HG02798 (cell line): ENCODE measurements at regions not wholly inside any gene's neighbourhood (a gene's known extent, or its start where the extent isn't known, plus 50 kb on each side); places are given as distances from the start of the nearest gene placed in this dataset.
"Not testable (repeated sequence)": the region's sequence is repeated elsewhere in the genome, so short reads cannot be mapped to it uniquely, and the experiment has no call there.

Experiments
- ATAC-seq: cut with Tn5 transposase; IDR thresholded peaks from one replicate; pipeline ENCODE4 v1.9.1; 2021; ENCODE audit warnings: mild to moderate bottlenecking; ENCODE audit not compliant: unreplicated experiment, poor library complexity

GRCh38 chr5:163104464-163104863 is 332.9 kb upstream of the CCNG1 start:
- no peak for ATAC-seq

DNA sequence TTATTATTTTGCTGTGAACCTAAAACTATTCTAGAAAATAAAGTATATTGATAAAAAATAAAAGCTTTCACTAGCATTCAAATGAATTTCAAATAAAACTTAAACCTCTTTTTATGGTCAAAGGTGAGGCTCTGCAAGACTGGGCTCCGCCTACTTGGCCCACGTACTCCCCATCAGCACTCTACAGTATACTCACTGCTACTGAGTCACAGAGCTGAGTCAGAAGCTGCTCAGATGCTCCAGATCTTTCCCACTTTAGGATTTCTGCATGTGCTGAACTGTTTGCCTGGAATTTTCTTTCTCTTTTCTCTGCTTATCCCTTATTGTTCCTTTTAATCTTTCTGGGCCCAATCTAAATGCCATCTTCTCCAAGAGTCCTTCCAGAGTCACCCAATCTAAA is 331.9 kb upstream of the CCNG1 start:
- ATAC-seq: no peak

DNA sequence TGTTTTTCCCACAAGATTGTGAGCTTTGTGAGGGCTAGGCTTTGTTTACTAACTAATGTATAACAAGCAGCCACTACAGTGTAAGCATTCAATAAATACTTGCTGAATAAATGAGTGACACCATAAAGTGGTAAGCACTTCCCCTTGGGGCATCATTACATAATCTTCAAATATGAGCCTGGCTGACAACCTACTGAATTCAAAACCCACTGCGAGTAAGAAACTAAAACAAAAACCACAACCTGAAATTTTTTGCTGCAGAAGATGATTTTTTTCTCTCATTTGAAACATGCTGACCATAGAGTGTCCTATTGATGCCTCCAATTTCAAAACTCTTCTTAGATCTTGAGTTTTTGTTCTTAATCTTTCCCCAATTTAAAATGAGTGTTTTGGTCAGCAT is 331.3 kb upstream of the CCNG1 start:
- ATAC-seq: peak; percentile 73

- no peak for ATAC-seq
Observed at GRCh38 chr5:163108351-163108750, 329.0 kb upstream of the CCNG1 start.

- ATAC-seq: no peak
Observed at GRCh38 chr5:163115011-163115410, 322.4 kb upstream of the CCNG1 start.

- ATAC-seq: not testable (repeated sequence)
Observed at GRCh38 chr5:163116618-163117017, 320.8 kb upstream of the CCNG1 start.

DNA sequence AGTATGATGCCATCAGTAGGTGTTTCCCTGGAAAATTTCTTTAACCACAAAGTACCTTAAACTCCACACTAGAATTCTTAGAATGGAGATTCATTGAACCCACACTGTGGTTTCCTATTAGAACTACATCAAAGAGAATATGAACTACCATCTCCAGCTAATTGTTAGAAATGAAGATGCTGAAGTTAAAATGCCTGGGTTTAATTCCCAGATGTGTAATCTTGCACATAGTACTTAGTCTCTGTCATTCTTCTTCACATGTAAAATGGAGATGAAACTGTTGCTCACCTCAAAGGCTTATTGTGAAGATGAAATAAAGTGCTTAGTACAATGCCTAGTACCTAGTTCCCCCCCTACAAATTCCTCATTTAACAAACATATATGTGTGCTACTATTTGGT is 303.3 kb upstream of the CCNG1 start:
- ATAC-seq: no peak

GRCh38 chr5:163135849-163136248 is 301.5 kb upstream of the CCNG1 start:
- no peak for ATAC-seq

DNA sequence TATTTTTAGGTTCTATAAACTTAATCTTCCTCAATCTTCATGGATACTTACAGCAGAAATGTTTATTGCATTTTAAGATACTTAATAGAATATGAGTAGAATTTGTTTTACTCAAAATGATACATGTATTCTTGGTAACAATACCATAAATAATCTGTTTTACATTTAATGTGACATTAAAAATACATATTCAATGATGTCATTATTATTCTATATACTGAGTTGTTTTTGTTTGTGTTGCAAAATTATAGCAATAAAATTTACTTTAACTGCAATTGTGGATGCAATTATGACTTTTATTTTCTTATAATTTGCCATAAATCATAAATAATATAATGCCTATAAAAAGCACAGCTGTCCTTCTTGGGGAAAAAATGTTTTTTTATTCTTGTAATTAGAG is 275.9 kb upstream of the CCNG1 start:
- no peak for ATAC-seq

DNA sequence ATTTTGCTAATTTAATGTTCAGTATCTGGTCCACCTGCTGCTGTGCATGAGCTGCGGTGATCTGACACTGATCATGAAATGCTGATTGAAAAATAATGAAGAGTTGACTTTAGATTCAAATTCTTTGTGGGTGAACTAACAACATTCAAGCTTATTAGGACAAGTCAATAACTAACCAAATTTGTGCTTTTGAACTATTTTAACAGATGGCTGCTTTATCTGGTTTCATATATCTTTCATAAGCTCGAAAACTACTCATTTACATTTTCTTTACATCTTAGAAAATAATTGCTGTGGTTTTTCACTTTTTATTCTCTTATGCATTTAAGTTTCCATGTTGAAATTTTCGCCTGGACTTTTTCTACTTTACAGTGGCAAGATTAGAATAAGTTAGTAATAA is 274.8 kb upstream of the CCNG1 start:
- ATAC-seq: no peak

DNA sequence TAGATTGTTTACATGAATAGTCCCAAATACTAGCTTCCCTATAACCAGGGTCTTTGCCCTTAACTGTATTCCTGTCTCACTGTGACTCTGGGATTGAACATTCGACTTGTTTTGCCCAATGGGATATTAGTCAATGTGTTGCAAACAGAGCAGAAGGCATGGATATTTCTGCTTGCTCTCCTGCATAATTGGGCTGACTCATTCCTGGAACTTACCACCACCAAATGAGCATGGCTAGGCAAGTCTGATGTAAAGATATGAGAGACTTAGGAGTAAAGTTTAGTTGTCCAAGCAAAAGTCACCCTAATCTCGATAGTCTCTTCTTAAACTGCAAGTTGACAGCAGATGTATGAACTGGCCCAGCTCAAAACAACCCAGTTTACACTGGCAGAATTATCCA is 273.5 kb upstream of the CCNG1 start:
- ATAC-seq: no peak

- ATAC-seq: no peak
Observed at GRCh38 chr5:163165277-163165676, 272.1 kb upstream of the CCNG1 start.

DNA sequence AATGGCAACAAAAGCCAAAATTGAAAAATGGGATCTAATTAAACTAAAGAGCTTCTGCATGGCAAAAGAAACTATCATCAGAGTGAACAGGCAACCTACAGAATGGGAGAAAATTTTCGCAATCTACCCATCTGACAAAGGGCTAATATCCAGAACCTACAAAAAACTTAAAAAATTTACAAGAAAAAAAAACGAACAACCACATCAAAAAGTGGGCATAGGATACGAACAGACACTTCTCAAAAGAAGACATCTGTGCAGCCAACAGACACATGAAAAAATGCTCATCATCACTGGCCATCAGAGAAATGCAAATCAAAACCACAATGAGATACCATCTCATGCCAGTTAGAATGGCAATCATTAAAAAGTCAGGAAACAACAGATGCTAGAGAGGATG is 267.2 kb upstream of the CCNG1 start:
- ATAC-seq: not testable (repeated sequence)

DNA sequence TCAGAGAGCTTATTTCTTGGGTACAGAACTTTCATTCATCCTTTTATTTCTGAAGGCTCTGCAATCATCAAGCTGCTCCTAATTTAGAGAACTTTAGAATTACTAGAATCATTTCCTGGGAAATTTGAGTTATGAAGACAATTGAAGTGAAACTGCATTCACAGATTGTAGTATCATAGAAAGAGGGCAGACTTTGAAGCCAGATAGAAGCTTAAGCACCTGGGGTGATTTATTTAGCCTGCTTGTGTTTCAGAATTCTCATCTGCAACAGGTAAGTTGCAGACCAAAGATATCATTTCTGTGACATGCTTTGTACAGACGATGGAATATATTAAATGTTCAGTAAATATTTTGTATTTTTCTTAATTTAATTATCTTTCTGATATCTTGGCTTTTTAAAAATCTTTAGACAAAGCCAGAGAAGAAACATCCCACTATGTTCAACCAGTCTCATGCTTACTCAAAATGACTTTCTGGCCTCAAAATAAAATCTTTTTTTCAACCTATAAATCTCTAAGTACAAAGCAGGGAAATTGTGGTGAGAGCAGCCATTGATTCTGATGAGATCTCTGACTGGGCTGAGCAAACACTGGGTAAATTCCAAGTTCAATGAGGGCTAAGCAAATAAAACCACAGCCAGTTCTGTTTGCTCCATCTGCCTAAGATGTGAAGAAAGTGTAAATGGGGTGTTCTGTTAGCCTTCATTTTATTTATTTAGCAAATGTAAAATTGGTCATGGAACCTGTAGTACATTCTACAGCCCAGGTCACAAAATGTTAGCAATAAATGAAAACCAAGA is 264.7 kb upstream of the CCNG1 start:
- no peak for ATAC-seq

GRCh38 chr5:163177971-163178370 is 259.4 kb upstream of the CCNG1 start:
- ATAC-seq: no peak

DNA sequence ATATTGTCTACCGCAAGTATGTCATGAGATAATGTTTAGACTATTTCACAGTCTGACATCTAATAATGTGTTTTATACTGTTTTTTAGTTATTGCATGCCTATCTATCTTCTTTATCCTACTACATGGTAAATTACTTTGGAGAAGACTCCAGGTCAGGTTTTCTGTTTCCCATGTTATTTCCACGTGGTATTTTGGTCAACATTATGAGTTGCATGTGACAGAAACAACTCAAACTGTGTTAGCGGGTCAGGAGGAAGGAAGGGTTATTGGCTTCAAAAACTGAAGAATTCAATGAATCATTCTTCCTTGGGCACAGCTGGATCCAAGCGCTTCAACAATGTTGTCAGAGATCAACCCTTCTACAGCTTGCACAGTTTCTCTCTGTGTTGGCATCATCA is 252.1 kb upstream of the CCNG1 start:
- ATAC-seq: no peak

DNA sequence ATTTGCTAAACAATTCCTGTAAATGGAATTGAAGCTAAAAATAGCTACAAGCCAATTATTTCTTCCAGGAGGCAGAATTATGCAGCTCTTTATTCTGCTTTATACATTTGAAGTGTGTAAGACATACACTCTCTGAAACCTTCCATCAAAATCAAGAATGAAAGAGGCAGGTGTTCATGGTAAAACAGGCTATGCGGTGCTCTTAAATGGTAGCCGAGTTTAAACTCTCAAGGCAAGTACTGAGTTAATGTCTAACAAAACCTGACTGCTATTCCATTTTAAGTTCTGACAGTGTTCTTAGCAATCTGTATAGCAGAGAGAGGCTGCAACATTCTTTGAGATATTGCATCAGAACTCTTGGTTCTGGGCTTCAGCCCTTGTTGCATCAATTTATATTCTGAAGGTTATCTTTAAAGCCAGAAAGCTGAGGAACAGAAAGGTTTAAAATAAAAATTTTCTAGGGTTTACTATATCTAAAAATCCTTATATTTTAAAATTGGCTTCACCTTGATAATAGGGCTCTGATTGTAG is 248.3 kb upstream of the CCNG1 start:
- ATAC-seq: no peak

DNA sequence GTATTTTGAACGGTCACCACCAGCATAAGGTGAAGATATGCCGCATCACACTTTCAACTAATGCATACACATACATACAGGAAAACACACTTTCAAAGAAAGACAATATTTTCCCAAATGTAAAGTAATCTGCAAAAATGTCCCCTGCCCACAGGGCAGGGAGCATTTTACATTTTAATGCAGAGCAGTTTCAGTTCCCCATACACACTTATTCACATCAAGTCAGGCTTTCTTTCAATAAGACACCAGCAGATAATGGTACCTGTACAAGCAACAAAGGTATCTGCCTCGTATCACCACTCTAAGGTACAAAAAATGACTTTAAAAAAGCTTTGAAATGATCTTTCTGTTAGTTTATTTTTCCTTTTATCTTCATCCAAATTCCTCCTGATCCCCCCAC is 247.1 kb upstream of the CCNG1 start:
- peak; percentile 66 for ATAC-seq

GRCh38 chr5:163190784-163191183 is 246.6 kb upstream of the CCNG1 start:
- no peak for ATAC-seq

GRCh38 chr5:163193886-163194285 is 243.5 kb upstream of the CCNG1 start:
- no peak for ATAC-seq

- ATAC-seq: no peak
Observed at GRCh38 chr5:163205645-163206044, 231.8 kb upstream of the CCNG1 start.

GRCh38 chr5:163221581-163221980 is 215.8 kb upstream of the CCNG1 start:
- no peak for ATAC-seq
